GM12892 (cell line): ENCODE measurements at regions not wholly inside any gene's neighbourhood (a gene's known extent, or its start where the extent isn't known, plus 50 kb on each side); places are given as distances from the start of the nearest gene placed in this dataset.

Source experiments
- DNase-seq: peaks from one replicate; pipeline ENCODE4 v3.0.0; 2011; ENCODE audit not compliant: insufficient read length
- FAIRE-seq: peaks from 2 replicates; lab custom pipeline; 2011; peaks lifted over from hg19 to GRCh38; lab: Jason Lieb, UNC
- POLR2A ChIP-seq: IDR thresholded peaks from 2 replicates; pipeline ENCODE4 v1.6.1; 2011; ENCODE audit warnings: low read depth, low read length, control low read depth
- POLR2AphosphoS5 ChIP-seq: IDR thresholded peaks from 2 replicates; pipeline ENCODE4 v1.6.1; 2011; ENCODE audit warnings: low read depth, low read length, control low read depth
- TAF1 ChIP-seq: IDR thresholded peaks from 2 replicates; pipeline ENCODE4 v1.6.1; 2011; ENCODE audit warnings: low read depth, mild to moderate bottlenecking, control low read depth, low read length, borderline replicate concordance

DNA sequence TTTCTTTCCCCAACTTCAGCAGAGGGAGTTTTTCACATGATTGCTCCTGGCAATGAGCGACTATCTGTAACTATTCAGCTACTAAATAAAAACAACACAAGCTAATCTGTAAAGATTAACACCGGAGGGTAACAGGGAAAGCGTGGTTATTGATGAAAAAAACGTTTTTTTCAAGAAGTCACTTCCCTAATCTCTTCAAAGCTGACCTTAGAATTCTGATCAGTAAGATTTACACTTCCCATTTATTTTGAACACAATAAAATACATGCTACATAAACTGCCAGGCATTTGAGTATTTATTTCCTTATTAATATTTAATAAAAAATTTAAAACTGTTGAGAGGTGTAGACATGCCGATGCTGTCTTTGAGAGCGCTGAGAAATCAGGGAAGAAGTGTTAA, 207.4 kb upstream of the HDAC4 start:
- FAIRE-seq, result no peak
- no peak for TF ChIP-seq POLR2AphosphoS5
- TF ChIP-seq TAF1, result no peak
- TF ChIP-seq POLR2A, result no peak
- no peak for DNase-seq

DNA sequence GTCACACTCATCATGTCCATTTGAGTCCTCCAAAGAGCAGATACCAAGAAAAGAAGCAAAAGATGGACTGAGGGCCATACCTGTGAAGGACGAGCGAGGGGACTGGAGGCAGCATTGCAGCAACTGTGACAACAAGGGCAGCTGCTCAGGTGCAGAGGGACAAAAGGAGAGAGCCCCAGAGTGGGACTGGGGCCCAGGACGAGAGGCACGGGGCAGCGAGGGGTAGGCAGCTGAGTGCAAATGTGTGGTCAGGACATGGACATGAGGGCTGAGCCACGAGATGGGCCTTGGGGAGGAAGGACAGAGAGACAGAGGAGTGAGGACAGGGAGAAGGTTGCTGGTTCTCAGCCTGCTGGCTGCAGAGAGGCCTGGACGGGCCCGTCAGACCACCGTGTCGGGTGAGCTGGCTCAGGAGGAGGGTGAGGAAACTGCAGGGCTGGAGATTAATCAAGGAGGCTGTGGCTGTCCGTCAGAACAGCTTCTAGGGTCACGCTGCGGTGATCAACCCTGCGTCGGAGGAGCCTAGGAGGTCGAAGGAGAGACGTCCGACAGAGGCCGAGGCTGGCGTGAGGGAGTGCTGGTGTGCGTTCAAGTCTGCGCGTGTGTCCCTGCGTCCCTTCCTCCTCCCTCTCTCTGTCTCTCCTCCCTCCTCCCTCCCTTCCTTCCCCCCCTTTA, 206.8 kb upstream of the HDAC4 start:
- no peak for FAIRE-seq
- DNase-seq, result no peak

DNA sequence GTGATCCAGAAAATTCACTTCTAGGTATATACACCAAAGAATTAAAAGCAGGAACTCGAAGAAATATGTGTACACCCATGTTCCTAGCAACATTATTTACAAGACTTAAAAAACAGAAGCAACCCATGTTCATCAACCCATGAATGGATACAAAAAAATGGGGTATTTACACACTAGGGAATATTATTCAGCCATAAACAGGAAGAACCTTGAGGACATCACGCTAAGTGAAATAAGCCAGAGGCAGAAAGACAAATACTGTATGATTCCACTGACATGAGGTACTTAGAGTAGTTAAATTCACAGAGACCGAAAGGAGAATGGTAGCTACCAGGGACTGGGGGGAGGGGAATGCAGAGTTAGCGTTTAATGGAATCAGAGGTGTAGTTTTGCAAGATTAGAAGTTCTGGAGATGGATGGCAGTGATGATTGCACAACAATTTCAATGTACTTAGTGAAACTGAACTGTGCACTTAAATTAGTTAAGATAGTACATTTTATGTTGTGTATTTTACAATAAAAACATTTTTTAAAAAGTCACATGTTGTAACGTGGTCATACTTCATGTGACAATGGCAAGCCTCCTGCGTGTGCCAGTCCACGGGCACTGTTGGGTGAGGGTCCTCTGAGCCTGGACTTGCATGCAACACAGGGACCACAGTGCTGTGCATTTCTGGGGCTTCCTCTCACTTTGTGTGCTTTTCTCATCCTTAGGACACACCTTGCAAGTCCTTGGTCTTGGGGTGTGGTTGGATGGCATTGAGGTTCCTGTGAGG, 206.1 kb upstream of the HDAC4 start:
- no peak for TF ChIP-seq TAF1
- no peak for TF ChIP-seq POLR2A
- no peak for TF ChIP-seq POLR2AphosphoS5
- DNase-seq (no peak), FAIRE-seq (no peak)

More for the DNA sequence above, 206.8 kb upstream of the HDAC4 start:
- no peak for TF ChIP-seq POLR2AphosphoS5
- no peak for TF ChIP-seq POLR2A
- no peak for TF ChIP-seq TAF1

DNA sequence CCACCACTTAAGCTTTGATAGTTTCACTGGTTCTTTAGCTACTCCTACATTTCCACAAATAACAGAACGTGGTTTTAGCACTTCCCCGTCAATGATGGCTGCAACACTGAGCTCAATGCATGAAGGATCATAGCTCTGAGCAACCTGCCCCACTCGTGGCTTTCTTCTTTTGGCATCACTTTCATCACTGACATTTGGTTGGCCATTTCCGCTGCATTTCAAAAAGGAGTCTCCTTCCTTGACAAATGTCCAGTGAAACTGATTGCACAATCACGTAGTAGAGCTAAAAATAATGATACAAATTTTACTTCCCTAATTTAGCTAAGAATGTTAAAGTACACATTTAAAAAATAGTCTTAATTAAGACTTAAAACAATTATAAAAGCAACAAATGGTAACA, 205.2 kb upstream of the HDAC4 start:
- TF ChIP-seq POLR2AphosphoS5 (no peak), TAF1 (no peak), POLR2A (no peak)
- FAIRE-seq (no peak), DNase-seq (no peak)

DNA sequence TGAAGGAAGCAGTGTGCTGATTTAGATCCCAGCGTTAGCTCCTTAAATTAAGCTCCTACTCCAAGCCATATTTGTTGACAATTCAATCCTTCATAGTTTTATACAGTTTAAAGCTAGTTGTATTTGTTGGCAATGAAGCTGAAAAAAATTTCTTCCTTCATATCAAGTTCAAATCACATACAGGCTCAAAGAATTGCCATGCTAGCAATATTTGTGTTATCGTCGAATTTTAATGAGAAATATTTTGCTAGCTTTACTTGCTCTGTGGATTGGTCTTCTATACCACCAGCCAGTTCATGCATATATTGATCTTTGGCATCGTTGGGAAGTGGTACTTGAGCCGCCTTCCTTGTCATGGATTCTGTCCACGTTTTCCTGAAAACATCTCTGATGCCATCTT, 204.6 kb upstream of the HDAC4 start:
- FAIRE-seq, result no peak
- DNase-seq, result no peak
- TF ChIP-seq TAF1, result no peak
- TF ChIP-seq POLR2AphosphoS5, result no peak

DNA sequence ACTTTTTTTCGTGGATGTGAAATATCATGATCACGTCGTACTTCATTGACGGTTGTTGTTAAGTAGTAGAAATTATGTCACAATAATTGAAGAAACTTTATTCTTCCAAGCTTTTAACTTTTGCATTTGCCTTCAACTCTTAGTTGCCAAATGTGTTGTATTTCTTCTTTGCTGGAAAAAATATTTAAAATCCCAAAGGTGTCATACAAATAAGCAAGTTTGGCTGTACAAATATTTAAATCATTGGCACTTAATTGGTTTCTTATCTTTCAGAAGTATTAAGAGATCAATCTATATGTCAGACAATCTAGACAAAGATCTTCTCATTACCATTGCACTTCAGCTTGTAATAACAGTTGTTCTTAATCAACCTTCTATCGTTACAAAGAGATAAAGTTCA, 204.0 kb upstream of the HDAC4 start:
- DNase-seq (no peak), FAIRE-seq (no peak)
- TF ChIP-seq TAF1 (no peak), POLR2AphosphoS5 (no peak), POLR2A (no peak)

DNA sequence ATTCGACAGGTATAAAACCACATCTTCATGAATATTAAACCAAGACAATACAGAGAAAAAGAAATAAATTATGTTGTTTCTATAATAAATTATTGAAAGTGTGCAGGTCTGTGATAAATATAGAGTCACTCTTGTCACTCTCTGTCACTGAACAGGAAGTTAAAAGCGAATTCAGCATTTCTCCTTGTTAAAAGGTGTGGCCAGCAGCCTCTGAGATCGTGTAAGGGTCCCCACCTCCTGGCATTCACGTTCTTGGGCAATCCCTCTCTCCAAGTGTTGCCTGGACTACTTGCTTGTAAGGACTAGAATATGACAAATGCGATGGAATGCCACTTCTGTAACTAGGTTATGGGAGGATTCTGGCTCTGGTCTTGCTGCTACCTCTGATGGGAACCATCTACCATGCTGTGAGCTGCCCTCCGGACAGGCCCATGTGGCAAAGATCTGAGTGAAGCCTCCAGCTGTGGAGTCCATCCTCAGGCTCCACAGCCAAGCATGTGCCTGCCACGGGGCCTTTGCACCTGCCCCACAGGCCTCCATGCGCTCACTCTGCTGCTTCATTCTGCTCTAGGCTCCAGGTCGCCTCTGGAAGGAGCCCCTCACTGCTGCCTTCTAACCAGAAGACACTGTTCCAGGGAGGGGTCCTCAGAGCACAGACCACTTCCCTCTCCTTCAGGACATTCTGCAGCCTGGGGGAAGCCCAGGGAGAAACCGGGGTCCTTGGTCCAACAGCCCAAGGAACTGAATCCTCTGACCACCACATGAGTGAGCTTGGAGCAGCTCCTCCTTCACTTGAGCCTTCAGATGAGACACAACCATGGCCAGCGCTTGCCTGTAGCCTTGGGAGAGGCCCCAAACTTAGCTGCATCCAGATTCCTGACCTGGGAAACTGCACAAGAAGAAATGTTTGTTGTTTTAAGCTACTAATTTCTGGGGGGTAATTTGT, 202.9 kb upstream of the HDAC4 start:
- no peak for FAIRE-seq
- no peak for DNase-seq
- TF ChIP-seq TAF1 (no peak), POLR2AphosphoS5 (no peak), POLR2A (no peak)

DNA sequence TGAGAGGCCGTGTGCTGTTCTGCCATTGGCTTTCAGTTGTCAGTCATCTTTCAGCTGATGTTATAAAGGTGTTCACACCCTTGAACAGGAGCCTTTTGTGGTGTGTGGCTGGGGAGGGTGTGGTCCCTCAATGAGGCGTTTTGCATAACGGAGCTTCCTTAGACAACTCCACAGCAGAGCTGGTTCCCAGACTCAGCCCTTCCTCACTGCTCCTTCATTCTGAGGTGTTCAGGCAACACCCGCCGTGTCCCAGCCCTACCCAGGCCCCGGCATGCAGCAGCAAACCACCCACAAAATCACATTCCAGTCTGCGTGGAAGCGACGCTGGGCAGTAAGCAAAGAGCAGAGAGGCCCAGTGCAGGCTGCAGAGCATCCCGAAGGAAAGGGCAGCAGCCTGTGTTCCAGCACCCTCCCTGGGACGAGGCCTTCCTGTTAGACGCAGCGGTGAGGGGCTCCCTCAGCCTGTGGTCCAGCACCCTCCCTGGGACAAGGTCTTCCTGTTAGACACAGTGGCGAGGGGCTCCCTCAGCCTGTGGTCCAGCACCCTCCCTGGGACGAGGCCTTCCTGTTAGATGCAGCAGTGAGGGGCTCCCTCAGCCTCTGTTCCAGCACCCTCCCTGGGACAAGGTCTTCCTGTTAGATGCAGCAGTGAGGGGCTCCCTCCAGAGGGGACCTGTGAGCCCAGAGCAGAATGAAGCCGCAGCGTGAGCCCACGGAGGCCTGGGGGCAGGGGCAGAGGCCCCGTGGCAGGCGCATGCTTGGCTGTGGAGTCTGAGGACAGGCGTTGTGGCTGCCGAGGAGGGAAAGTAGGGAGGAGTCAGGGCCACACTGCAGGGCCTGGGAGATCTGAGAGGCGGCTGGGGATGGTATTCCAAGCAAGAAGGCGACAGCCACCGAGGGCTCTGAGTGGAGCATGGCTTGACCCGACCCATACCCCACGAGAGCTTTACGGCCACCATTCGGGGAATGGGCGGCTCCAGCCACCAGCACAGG, 201.8 kb upstream of the HDAC4 start:
- TF ChIP-seq POLR2AphosphoS5, result no peak
- no peak for TF ChIP-seq POLR2A
- TF ChIP-seq TAF1, result no peak
- FAIRE-seq, result no peak
- DNase-seq, result no peak

DNA sequence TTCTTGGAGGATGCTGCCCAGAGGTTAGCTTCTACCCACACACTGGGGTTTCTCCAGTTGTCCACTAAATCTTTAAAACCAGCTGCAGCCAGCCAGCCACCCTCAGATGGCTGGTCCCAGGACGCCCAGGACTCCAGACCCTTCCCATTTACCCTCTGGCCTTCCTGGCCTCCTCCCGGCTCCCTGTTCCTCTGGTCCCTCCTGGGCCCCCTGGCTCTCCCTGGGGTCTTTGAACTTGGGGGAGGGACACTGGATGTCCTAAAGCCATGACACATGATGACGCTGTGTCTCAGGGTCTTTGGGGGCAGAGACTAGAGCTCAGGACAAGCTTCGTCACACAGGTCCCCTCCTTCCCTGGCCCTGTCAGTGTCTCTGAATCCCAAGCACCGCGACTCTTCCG, 201.1 kb upstream of the HDAC4 start:
- DNase-seq (no peak), FAIRE-seq (no peak)
- TF ChIP-seq POLR2A, result no peak
- TF ChIP-seq POLR2AphosphoS5, result no peak
- no peak for TF ChIP-seq TAF1

DNA sequence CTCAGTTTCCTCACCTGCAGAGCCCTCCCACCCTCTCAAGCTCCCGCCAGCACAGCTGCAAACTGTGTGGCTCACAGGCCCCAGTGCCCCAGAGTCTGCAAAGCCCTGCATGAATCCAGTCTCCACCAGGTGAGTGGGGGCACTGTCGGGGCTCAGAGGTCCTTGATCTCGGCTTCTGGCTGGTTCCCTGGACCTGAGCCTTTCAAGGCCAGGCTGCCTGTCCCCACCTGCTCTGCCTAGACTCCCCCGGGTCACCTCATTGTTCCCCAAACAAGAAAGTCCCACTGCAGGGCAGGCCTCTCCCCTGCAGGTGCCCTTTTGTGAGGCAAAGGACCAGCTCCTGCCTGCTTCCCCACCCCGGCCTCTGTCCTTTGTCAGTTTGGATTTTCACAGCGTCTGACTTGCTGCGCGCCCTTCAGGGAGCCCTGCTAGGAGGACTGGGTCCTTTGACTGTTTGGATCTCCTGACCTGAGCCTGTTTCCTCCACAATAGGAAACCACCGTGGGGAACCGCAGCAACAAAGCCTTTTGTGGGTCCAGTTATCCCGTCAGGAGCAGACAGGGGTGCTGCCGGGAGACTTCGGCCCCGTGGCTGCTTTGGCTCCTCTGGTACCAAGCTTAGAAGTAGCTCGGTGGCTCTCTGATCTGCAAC, 200.5 kb upstream of the HDAC4 start:
- TF ChIP-seq TAF1 (no peak), POLR2A (no peak), POLR2AphosphoS5 (no peak)
- no peak for FAIRE-seq
- DNase-seq, result no peak
